Keratinocyte (primary cell): ENCODE measurements at regions not wholly inside any gene's neighbourhood (a gene's known extent, or its start where the extent isn't known, plus 50 kb on each side); places are given as distances from the start of the nearest gene placed in this dataset.

Source experiments
- DNase-seq: peaks from one replicate; pipeline ENCODE4 v3.0.0-alpha.2; 2011; ENCODE audit warnings: low read depth, missing footprints, low spot score
- FAIRE-seq: peaks from 2 replicates; lab custom pipeline; 2011; peaks lifted over from hg19 to GRCh38; lab: Jason Lieb, UNC
- H2AFZ ChIP-seq: 2 replicates; pipeline ENCODE4 v1.6.0; 2012; ENCODE audit warnings: low read length, control low read depth, inconsistent platforms; ENCODE audit not compliant: control insufficient read depth
- H3K27ac ChIP-seq: 2 replicates; pipeline ENCODE4 v1.5.1; 2011; ENCODE audit warnings: low read length; ENCODE audit not compliant: control insufficient read depth, insufficient read depth
- H3K27me3 ChIP-seq: 3 replicates; pipeline ENCODE4 v1.6.0; 2011; ENCODE audit warnings: low read length; ENCODE audit not compliant: control insufficient read depth, insufficient read depth; ENCODE audit errors: extremely low read depth
- H3K36me3 ChIP-seq, 2 experiments: 2 replicates in 1 of 2; 3 replicates in 1 of 2; pipeline ENCODE4 v1.5.1; 2011; ENCODE audit warnings: low read length in 2 of 2, mild to moderate bottlenecking in 1 of 2; ENCODE audit not compliant: control insufficient read depth in 2 of 2, insufficient read depth in 2 of 2; ENCODE audit errors: extremely low read depth in 1 of 2
- H3K4me1 ChIP-seq: 3 replicates; pipeline ENCODE4 v1.5.1; 2011; ENCODE audit warnings: low read length; ENCODE audit not compliant: control insufficient read depth, insufficient read depth; ENCODE audit errors: extremely low read depth
- H3K4me2 ChIP-seq: 3 replicates; pipeline ENCODE4 v1.6.0; 2011; ENCODE audit warnings: low read depth, low read length; ENCODE audit not compliant: control insufficient read depth, insufficient read depth; ENCODE audit errors: extremely low read depth
- H3K4me3 ChIP-seq, 3 experiments: fragments of 200-600 bp in 1 of 3; sonication (generic) in 1 of 3; 2 replicates in 2 of 3; 3 replicates in 1 of 3; pipeline ENCODE4 v1.5.1; 2011 to 2016; ENCODE audit warnings: low read length in 3 of 3, mild to moderate bottlenecking in 3 of 3, control low read depth in 2 of 3, inconsistent platforms in 1 of 3, low read depth in 1 of 3, mixed read lengths in 1 of 3, mixed run types in 1 of 3, moderate library complexity in 1 of 3; ENCODE audit not compliant: control insufficient read depth in 2 of 3, insufficient read depth in 2 of 3; ENCODE audit errors: extremely low read depth in 1 of 3
- H3K79me2 ChIP-seq: 2 replicates; pipeline ENCODE4 v1.6.0; 2012; ENCODE audit warnings: low read length; ENCODE audit not compliant: control insufficient read depth, insufficient read depth
- H3K9ac ChIP-seq: 3 replicates; pipeline ENCODE4 v1.6.0; 2011; ENCODE audit warnings: low read length; ENCODE audit not compliant: control insufficient read depth, insufficient read depth; ENCODE audit errors: extremely low read depth
- H3K9me1 ChIP-seq: 3 replicates; pipeline ENCODE4 v1.6.0; 2011; ENCODE audit warnings: low read length; ENCODE audit not compliant: control insufficient read depth, insufficient read depth; ENCODE audit errors: extremely low read depth
- H3K9me3 ChIP-seq: 2 replicates; pipeline ENCODE4 v1.5.1; 2012; ENCODE audit warnings: low read depth, low read length; ENCODE audit not compliant: control insufficient read depth
- H4K20me1 ChIP-seq: 3 replicates; pipeline ENCODE4 v1.6.0; 2011; ENCODE audit warnings: low read length; ENCODE audit not compliant: control insufficient read depth, insufficient read depth; ENCODE audit errors: extremely low read depth
- CTCF ChIP-seq, 3 experiments: IDR thresholded peaks in 1 of 3; conservative IDR thresholded peaks in 1 of 3; optimal IDR thresholded peaks in 1 of 3; 2 replicates in 2 of 3; 3 replicates in 1 of 3; pipeline versions ENCODE3 to v1.5.1; 2011; ENCODE audit warnings: low read length in 3 of 3, mild to moderate bottlenecking in 3 of 3, moderate library complexity in 2 of 3, control low read depth in 1 of 3, inconsistent platforms in 1 of 3; ENCODE audit not compliant: insufficient read depth in 2 of 3; ENCODE audit errors: extremely low read depth in 1 of 3
- EZH2 ChIP-seq: IDR thresholded peaks from one replicate; pipeline ENCODE4 v1.6.1; 2012; ENCODE audit warnings: inconsistent platforms, mild to moderate bottlenecking, low read length, moderate library complexity
- dilution Hi-C: fragments of 300-500 bp; cut with MboI; formaldehyde crosslinking; loops from one replicate; pipeline ENCODE4 v1.7.0; 2020; ENCODE audit warnings: low sequenced_read_pairs; ENCODE audit not compliant: extremely low pct_ligation_motif_present

- Histone ChIP-seq H3K79me2 (no peaks in the 10 kb centered on the region), H3K4me2 (no peak overlapping the region), H2AFZ (no peak overlapping the region), H3K9me3 (no peaks in the 10 kb centered on the region), H4K20me1 (no peaks in the 10 kb centered on the region), H3K9ac (no peak overlapping the region), H3K4me3 (no peak overlapping the region), H3K4me1 (no peaks in the 10 kb centered on the region), H3K27me3 (no peaks in the 10 kb centered on the region), H3K9me1 (no peaks in the 10 kb centered on the region), H3K36me3 (no peaks in the 10 kb centered on the region), H3K27ac (no peak overlapping the region)
- peak; percentile 23 for FAIRE-seq
- dilution Hi-C loops: no loop called here
- TF ChIP-seq EZH2: no peak
- TF ChIP-seq CTCF (optimal IDR thresholded peaks at IDR 0.05 in 1 of 3, IDR thresholded peaks at IDR 0.05 in 1 of 3, conservative IDR thresholded peaks at IDR 0.05 in 1 of 3; ENCODE audit: extremely low read depth in 1 of 3, insufficient read depth in 2 of 3, low read length in 3 of 3): no peak
- no peak for DNase-seq
These were observed 175.9 kb downstream of the ENC1 start for GRCh38 chr5:74464512-74465209.

GRCh38 chr5:74462356-74462755, 178.2 kb downstream of the ENC1 start:
- Histone ChIP-seq H2AFZ (no peak overlapping the region), H4K20me1 (no peaks in the 10 kb centered on the region), H3K27ac (no peak overlapping the region), H3K4me2 (no peak overlapping the region), H3K4me1 (no peaks in the 10 kb centered on the region), H3K4me3 (no peak overlapping the region), H3K27me3 (no peaks in the 10 kb centered on the region), H3K9me3 (no peaks in the 10 kb centered on the region), H3K9me1 (no peaks in the 10 kb centered on the region), H3K79me2 (no peaks in the 10 kb centered on the region), H3K9ac (no peak overlapping the region), H3K36me3 (no peaks in the 10 kb centered on the region)
- FAIRE-seq (no peak), DNase-seq (no peak)
- TF ChIP-seq EZH2: no peak
- no peak for TF ChIP-seq CTCF (optimal IDR thresholded peaks at IDR 0.05 in 1 of 3, IDR thresholded peaks at IDR 0.05 in 1 of 3, conservative IDR thresholded peaks at IDR 0.05 in 1 of 3; ENCODE audit: extremely low read depth in 1 of 3, insufficient read depth in 2 of 3, low read length in 3 of 3)
- dilution Hi-C loops: no loop called here
